GM12865 (cell line): ENCODE measurements at regions not wholly inside any gene's neighbourhood (a gene's known extent, or its start where the extent isn't known, plus 50 kb on each side); places are given as distances from the start of the nearest gene placed in this dataset.

ENCODE experiments used
- DNase-seq: peaks from one replicate; pipeline ENCODE4 v3.0.0; 2010; ENCODE audit warnings: low read depth
- H3K4me3 ChIP-seq: 2 replicates; pipeline ENCODE4 v1.5.1; 2011; ENCODE audit warnings: mild to moderate bottlenecking, low read depth, low read length, control low read depth
- TF ChIP-seq, protein P1 (sequence below): IDR thresholded peaks from 2 replicates; pipeline ENCODE4 v1.5.1; 2011; ENCODE audit warnings: low read length, control low read depth, low read depth, inconsistent platforms; ENCODE audit not compliant: insufficient read depth; ENCODE audit errors: missing control alignments

DNA sequence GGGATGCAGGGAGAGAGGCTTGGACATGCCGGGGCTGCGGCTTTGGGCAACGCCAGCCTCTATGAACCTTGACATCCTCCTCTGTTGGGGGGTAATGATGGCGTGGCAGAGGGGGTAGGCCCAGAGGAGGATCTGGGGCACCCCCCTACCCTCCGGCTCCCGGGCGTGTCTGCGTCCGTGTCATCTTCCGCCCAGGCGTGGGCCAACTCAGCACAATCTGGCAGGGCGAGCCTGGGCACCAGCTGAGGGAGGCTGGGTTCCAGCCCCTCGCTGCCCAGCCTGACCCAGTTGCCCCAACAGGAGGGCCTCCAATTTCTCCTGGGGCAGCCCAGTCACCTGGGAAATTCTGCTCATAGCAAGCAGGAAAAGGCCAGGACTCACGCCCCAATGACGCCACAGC, 62.9 kb upstream of the IL17B start:
- no peak overlapping the region for H3K4me3 ChIP-seq
- TF ChIP-seq, protein P1, sequence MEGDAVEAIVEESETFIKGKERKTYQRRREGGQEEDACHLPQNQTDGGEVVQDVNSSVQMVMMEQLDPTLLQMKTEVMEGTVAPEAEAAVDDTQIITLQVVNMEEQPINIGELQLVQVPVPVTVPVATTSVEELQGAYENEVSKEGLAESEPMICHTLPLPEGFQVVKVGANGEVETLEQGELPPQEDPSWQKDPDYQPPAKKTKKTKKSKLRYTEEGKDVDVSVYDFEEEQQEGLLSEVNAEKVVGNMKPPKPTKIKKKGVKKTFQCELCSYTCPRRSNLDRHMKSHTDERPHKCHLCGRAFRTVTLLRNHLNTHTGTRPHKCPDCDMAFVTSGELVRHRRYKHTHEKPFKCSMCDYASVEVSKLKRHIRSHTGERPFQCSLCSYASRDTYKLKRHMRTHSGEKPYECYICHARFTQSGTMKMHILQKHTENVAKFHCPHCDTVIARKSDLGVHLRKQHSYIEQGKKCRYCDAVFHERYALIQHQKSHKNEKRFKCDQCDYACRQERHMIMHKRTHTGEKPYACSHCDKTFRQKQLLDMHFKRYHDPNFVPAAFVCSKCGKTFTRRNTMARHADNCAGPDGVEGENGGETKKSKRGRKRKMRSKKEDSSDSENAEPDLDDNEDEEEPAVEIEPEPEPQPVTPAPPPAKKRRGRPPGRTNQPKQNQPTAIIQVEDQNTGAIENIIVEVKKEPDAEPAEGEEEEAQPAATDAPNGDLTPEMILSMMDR, result no peak
- no peak for DNase-seq

DNA sequence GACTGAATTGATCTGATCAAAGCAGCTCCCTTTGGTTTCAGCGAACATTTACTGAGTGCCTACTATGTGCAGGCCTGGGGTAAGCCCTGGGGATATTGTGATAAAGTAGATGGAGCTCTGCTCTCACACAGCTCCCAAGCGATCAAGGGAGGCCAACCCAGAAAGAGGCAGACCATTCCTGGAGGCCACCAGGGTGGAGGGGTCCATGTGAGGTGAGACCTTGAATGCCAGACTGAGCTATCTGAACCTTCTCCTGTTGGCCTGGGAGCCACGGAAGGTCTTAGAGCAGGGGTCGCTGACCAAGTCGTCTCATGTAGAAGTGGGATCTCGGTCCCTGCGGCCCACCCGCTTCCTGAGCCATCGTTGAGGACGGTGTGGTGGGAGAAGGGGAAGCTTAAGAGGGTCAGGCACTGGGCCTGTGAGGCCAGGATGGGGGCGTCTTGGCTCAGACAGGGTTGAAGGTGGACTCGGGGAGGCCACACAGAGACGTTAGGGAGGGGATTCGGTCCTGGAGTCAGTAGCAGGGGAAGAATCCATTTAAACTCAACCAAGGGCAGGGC, 62.2 kb upstream of the IL17B start:
- no peak overlapping the region for H3K4me3 ChIP-seq
- no peak for DNase-seq
- TF ChIP-seq, protein P1, result no peak

DNA sequence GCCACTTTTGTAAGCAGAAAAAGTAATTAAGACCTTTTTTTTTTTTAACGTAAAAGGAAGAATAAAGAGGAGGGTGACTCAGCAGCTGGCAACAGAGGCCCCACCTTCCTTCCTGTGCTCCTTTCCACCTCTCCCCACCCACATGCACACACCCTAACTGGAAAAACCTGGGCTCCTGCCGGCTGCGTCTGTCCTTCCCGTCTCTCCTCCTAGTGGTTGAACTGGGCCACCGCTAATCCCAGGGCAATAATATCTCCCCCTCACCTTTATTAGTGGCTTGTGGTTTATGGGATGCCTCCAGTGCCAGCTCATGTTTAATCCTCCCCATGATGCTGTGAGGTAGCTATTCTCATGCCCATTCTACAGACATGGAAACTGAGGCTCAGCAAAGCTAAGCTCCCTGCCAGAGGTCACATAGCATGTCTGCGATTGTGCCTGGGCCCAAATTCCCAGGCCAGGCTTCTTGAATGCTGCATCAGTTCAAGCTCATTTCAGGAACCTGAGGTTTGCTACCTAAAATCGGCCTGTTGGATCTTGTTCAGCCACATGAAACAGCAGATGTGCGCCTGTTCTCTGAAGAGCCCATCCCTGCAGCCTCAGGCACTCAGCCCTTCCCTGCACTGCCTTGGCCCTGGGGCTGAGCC, 60.9 kb upstream of the IL17B start:
- TF ChIP-seq, protein P1, result no peak
- DNase-seq, result no peak
- H3K4me3 ChIP-seq, result no peak overlapping the region

DNA sequence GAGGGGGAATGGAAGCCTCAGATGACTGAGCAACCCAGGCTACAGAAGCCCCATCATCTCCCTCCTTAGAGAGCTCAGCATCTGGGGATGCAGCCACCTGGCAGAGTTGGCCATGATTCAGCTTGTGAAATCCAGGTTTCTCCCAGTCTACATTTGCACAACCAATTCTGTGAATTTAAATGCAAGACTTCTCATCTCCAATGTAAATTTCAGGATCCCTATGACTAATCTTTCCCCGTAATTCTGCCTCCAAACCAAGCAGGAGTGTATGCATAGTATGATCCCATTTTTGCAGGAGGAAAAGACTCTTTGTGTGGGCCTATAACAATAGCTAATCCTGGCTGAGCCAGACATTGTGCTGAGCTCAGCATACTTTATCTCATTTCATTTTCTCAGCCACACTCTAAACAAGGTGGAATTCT, 59.6 kb upstream of the IL17B start:
- TF ChIP-seq, protein P1, result no peak
- H3K4me3 ChIP-seq, result no peak overlapping the region
- no peak for DNase-seq

DNA sequence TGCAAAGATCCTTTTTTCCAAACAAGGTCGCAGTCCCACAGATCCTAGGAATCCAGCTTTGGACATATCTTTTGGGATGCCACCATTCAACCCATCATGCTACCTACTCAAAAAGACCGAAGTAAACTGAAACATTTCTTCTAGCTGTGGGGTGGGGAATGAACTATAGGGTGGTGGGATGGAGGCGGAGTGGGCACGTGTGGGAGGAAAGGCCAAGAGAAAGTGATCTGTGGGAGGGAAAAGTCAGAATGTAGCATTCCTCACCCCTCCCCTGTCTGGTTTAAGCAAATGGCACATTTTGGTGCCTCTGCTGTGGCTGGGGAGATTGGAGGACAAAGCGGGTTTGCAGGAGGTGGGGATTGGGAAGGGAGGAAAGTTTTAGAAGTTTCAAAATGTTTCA, 59.2 kb upstream of the IL17B start:
- DNase-seq, result no peak
- no peak overlapping the region for H3K4me3 ChIP-seq
- TF ChIP-seq, protein P1, result no peak

DNA sequence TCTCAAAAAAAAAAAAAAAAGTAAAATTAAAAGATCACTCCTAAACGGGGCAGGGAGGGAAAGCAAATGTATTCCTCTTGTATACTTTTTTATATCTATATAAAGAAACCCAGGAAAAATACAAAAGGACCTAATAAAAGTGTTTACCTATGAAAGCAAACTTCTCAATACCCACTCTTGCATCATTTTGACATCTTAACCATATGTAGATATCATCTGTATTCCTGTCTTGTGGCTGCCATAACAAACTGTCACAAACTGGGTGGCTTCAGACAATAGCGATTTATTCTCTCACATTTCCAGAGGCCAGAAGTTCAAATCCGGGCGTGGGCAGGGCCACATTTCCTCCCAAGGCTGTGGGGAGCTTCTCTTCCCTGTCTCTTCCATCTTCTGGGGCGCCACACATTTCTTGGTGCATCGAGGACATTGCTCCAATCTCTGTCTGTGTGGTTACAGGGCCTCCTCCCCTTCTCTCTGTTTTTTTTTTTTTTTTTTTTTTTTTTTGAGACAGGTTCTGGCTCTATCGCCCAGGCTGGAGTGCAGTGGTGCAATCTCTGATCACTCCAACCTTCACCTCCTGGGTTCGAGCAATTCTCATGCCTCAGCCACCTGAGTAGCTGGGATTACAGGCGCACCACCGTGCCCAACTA, 58.4 kb upstream of the IL17B start:
- H3K4me3 ChIP-seq, result no peak overlapping the region
- no peak for DNase-seq
- TF ChIP-seq, protein P1, result no peak
